Suppressor macrophage treated with lipopolysaccharide for 4 hours (primary cell): ENCODE measurements at regions not wholly inside any gene's neighbourhood (a gene's known extent, or its start where the extent isn't known, plus 50 kb on each side); places are given as distances from the start of the nearest gene placed in this dataset.

Source experiments
- DNase-seq: peaks from one replicate; pipeline ENCODE4 v3.0.0-alpha.2; 2020

- no peak for DNase-seq
These were observed 228.9 kb downstream of the SNRPN start for GRCh38 chr15:25183581-25184251.

- no peak for DNase-seq
These were observed 229.8 kb downstream of the SNRPN start for GRCh38 chr15:25184356-25185155.

- DNase-seq, result no peak
These were observed 230.4 kb downstream of the SNRPN start for GRCh38 chr15:25185156-25185710.

DNA sequence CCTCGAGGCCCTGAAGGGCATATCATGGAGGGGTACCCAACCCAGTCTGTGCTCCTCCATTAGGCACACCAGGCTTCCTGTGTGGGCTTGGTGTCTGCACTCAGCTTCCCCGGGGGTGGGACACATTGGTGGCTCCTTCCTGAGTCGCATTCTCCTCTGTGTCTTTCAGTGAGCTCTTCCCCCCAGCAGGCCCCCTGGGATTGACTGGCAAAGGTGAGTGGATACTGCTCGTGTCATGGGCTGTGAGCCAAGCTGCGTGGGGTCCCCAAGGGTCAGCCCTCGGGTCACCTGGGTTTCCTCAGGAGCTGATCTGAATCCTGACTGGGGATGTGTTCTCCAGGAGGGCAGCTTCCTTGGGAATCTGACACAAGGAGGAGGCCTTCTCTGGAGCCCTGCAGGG is 231.0 kb downstream of the SNRPN start:
- no peak for DNase-seq

- DNase-seq, result no peak
These were observed 231.6 kb downstream of the SNRPN start for GRCh38 chr15:25186411-25186810.

DNA sequence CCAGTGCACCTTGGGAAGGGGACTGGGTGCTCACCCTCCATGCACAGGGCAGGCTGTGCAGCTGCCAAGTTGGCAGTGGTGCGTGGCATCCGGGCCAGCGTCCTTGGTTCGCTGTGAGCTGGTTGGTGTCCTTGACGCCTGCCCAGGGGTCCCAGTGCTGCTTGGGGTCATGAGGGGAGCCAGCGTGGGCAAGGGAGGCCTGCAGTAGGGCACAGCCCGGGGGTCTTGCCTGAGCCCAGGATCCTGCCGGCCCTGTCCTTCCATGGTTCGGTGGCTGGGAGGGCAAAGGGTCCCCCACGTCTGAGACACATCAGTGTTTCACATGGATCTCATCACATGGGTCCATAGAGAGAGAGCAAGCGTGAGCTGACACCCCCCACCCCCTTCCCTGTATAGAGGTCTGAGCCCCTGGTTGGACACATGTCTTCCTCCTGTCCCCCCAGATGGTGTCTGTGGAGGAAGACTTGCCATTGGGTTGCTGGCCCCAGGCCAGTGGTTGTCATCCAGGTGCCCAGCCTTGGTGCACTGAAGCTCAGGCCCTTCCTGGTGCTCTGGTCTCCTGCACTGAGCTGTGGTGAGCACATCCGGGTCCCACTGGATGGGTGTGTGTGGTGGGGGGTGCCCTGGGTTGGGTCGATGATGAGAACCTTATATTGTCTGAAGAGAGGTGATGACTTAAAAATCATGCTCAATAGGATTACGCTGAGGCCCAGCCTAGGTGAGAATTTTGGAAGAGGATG is 232.3 kb downstream of the SNRPN start:
- no peak for DNase-seq

- no peak for DNase-seq
These were observed 233.3 kb downstream of the SNRPN start for GRCh38 chr15:25188051-25188450.

- no peak for DNase-seq
These were observed 233.8 kb downstream of the SNRPN start for GRCh38 chr15:25188551-25189101.

- DNase-seq, result no peak
These were observed 234.8 kb downstream of the SNRPN start for GRCh38 chr15:25189551-25189950.

DNA sequence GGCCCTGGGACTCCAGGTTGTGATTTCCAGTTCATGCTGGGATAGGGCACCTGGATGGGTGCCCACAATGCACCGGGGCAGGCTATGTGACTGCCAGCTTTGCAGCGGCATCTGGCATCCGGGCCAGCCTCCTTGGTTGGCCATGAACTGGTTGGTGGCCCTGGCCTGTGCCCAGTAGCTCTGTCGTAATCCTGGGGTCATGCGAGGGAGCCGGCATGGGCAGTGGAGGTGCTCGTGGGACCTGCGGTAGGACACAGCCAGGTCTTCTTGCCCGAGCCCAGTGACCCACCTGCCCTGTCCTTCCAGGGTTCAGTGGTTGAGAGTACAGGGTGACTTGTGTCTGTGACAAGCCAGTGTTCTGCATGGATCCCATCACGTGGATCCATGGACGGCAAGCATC is 237.9 kb downstream of the SNRPN start:
- DNase-seq, result no peak

DNA sequence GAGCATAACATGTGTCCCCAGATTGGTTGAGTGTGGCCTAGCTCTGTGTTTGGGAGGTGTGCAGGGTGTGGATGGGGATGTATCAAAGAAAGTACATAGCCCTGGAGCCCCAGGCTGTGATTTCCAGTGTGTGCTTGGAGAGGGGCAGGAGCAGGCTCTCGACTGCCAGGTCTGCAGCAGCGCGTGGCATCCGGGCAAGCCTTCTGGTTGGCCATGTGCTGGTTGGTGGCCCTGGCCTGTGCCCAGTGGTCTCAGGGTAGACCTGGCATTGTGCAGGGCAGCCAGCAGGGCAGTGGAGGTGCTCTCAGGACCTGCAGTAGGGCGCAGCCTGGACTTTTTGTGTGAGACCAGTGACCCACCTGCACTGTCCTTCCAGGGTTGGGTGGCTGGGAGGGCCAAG is 231.5 kb downstream of the UBE3A start:
- no peak for DNase-seq

GRCh38 chr15:25208735-25209134 is 230.1 kb downstream of the UBE3A start:
- no peak for DNase-seq

GRCh38 chr15:25220834-25221233 is 218.0 kb downstream of the UBE3A start:
- DNase-seq, result no peak

- no peak for DNase-seq
These were observed 214.4 kb downstream of the UBE3A start for GRCh38 chr15:25224396-25224795.

- DNase-seq, result no peak
These were observed 212.5 kb downstream of the UBE3A start for GRCh38 chr15:25226360-25226759.

- DNase-seq, result no peak
These were observed 210.6 kb downstream of the UBE3A start for GRCh38 chr15:25228261-25228660.

GRCh38 chr15:25230442-25230841 is 208.4 kb downstream of the UBE3A start:
- no peak for DNase-seq

GRCh38 chr15:25233766-25234350 is 205.0 kb downstream of the UBE3A start:
- no peak for DNase-seq

DNA sequence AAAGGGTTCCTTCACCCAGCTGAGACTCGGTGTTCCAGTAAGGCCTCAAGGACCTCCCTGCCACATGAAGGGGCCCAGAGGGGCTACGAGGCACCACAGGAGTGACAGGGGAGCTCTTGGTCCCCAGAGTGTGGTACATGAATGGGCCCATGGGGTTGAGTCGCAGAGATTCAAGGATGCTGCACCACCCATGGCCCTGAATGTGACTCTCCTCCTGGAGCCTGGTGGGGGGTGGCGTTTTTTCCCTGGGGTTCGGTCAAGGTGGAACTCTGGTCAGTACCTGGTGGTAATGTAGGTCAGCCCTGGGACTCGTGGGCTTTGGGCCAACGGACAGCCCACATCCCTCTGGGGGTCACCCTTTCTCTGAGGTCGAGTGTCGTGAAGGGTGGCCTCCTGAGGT is 204.0 kb downstream of the UBE3A start:
- no peak for DNase-seq

GRCh38 chr15:25235391-25235790 is 203.4 kb downstream of the UBE3A start:
- DNase-seq, result no peak

GRCh38 chr15:25236143-25236860 is 202.5 kb downstream of the UBE3A start:
- DNase-seq, result no peak

DNA sequence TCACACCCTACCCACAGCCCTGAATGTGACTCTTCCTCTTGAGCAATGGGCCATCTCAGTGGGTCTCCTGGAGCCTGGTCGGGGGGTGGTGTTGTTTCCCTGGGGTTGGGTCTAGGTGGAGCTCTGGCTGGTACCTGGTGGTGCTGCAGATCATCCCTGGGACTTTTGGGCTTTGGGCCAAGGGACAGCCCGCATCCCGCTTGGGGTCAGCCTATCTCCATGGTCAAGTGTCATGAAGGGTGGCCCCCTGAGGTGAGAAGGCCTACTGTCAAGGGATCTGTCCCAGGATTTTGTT is 202.0 kb downstream of the UBE3A start:
- DNase-seq, result no peak
